ENCODE measurements at regions not wholly inside any gene's neighbourhood (a gene's known extent, or its start where the extent isn't known, plus 50 kb on each side); places are given as distances from the start of the nearest gene placed in this dataset.

GRCh38 chr10:10788761-10789160 lies 228.9 kb upstream of the CELF2 start:
- no peak for FAIRE-seq

- FAIRE-seq: no peak
Measured at GRCh38 chr10:10791869-10792268, 225.8 kb upstream of the CELF2 start.

- no peak for FAIRE-seq
Measured at GRCh38 chr10:10792681-10793080, 225.0 kb upstream of the CELF2 start.

- no peak for FAIRE-seq
Measured at GRCh38 chr10:10794046-10794445, 223.6 kb upstream of the CELF2 start.

- FAIRE-seq: no peak
Measured at GRCh38 chr10:10794791-10795191, 222.9 kb upstream of the CELF2 start.

GRCh38 chr10:10796061-10796773 lies 221.5 kb upstream of the CELF2 start:
- no peak for FAIRE-seq

- no peak for FAIRE-seq
Measured at GRCh38 chr10:10796774-10797415, 220.8 kb upstream of the CELF2 start.

- FAIRE-seq: no peak
Measured at GRCh38 chr10:10797513-10797912, 220.2 kb upstream of the CELF2 start.

- FAIRE-seq: no peak
Measured at GRCh38 chr10:10798102-10798863, 219.4 kb upstream of the CELF2 start.

- no peak for FAIRE-seq
Measured at GRCh38 chr10:10798864-10799192, 218.8 kb upstream of the CELF2 start.

GRCh38 chr10:10800961-10801360 lies 216.7 kb upstream of the CELF2 start:
- FAIRE-seq: no peak

- no peak for FAIRE-seq
Measured at GRCh38 chr10:10803278-10803677, 214.4 kb upstream of the CELF2 start.

GRCh38 chr10:10804061-10804460 lies 213.6 kb upstream of the CELF2 start:
- FAIRE-seq: no peak

GRCh38 chr10:10804998-10805740 lies 212.5 kb upstream of the CELF2 start:
- no peak for FAIRE-seq

- no peak for FAIRE-seq
Measured at GRCh38 chr10:10807106-10807505, 210.6 kb upstream of the CELF2 start.

GRCh38 chr10:10811562-10811961 lies 206.1 kb upstream of the CELF2 start:
- FAIRE-seq: no peak

GRCh38 chr10:10813656-10814055 lies 204.0 kb upstream of the CELF2 start:
- FAIRE-seq: no peak

- FAIRE-seq: no peak
Measured at GRCh38 chr10:10814069-10814468, 203.6 kb upstream of the CELF2 start.

GRCh38 chr10:10816447-10816846 lies 201.2 kb upstream of the CELF2 start:
- FAIRE-seq: no peak

GRCh38 chr10:10817609-10818008 lies 200.1 kb upstream of the CELF2 start:
- no peak for FAIRE-seq

GRCh38 chr10:10818082-10818481 lies 199.6 kb upstream of the CELF2 start:
- FAIRE-seq: no peak

GRCh38 chr10:10819206-10819856 lies 198.3 kb upstream of the CELF2 start:
- FAIRE-seq: no peak

- no peak for FAIRE-seq
Measured at GRCh38 chr10:10821926-10822325, 195.7 kb upstream of the CELF2 start.
